Adrenal gland (tissue), 9 donors: ENCODE measurements at regions not wholly inside any gene's neighbourhood (a gene's known extent, or its start where the extent isn't known, plus 50 kb on each side); places are given as distances from the start of the nearest gene placed in this dataset.

Experiments
- DNase-seq, 7 donors: peaks; one replicate each; pipeline ENCODE4 v3.0.0-alpha.2; 2019 to 2020
- H3K27ac ChIP-seq, 5 donors: fragments of 200-600 bp; sonication (generic) in 4 of 5; 1 replicate in 3 of 5; 2 replicates in 2 of 5; pipeline versions ENCODE4 v1.5.1 to v1.8.0; 2016 to 2020; ENCODE audit warnings: mild to moderate bottlenecking in 1 of 5
- H3K27me3 ChIP-seq: fragments of 200-600 bp; 2 replicates; pipeline ENCODE4 v1.8.0; 2021
- H3K36me3 ChIP-seq, 2 donors: fragments of 200-600 bp; replicated peaks in 1 of 2; 1 replicate in 1 of 2; 2 replicates in 1 of 2; pipeline versions ENCODE4 v1.5.1 to v1.8.0; 2018 to 2022
- H3K4me1 ChIP-seq, 2 donors: fragments of 200-600 bp; replicated peaks in 1 of 2; 1 replicate in 1 of 2; 2 replicates in 1 of 2; pipeline versions ENCODE4 v1.5.1 to v1.8.0; 2018 to 2021
- H3K4me3 ChIP-seq, 4 donors: fragments of 200-600 bp; sonication (generic) in 3 of 4; one replicate each; pipeline ENCODE4 v1.5.1; 2016 to 2018
- H3K9me3 ChIP-seq, 3 donors: fragments of 200-600 bp; sonication (generic) in 1 of 3; replicated peaks in 1 of 3; 1 replicate in 2 of 3; 2 replicates in 1 of 3; pipeline versions ENCODE4 v1.5.1 to v1.8.0; 2016 to 2021
- CTCF ChIP-seq, 6 experiments: fragments of 450-650 bp in 4 of 6; fragments of 200-600 bp in 2 of 6; sonication (generic) in 1 of 6; IDR thresholded peaks; 1 replicate in 5 of 6; 2 replicates in 1 of 6; pipeline versions ENCODE4 v1.5.1 to v1.8.0; 2016 to 2021; ENCODE audit warnings: antibody characterized with exemption in 6 of 6, mild to moderate bottlenecking in 2 of 6, moderate library complexity in 1 of 6
- POLR2A ChIP-seq, 2 donors: fragments of 450-650 bp; IDR thresholded peaks; one replicate each; pipeline ENCODE4 v1.6.1; 2017; ENCODE audit warnings: antibody characterized with exemption in 2 of 2, mild to moderate bottlenecking in 2 of 2, moderate library complexity in 1 of 2
- WGBS, 4 donors: extraction: QIAGEN DNeasy Blood & Tissue Kit in 2 of 4; methylation state at CpG; one replicate each; pipeline versions ENCODE4 v1.1.5 to v1.1.7; 2013 to 2017; 5-methylcytosine and 5-hydroxymethylcytosine counted together
- intact Hi-C, 2 donors: fragments of 100-400 bp; cut with DNase I; formaldehyde crosslinking; loops; one replicate each; pipeline versions ENCODE4 v1.14.1 to v1.15.0; 2022 to 2023
- donor health status: healthy with polysubstance abuse.
- donor health status: Bipolar disorder and iron deficiency.
- donor health status: DM: yes; HTN: yes; CAD: no.
- donor health status: DM: no; HTN: no; CAD: no.
- donor health status: DM: no; HTN: no; CAD: no.

GRCh38 chr15:69912116-69912515, 185.6 kb downstream of the TLE3 start:
- intact Hi-C loops = no loop called here
- Histone ChIP-seq H3K4me1 (no peaks in the 10 kb centered on the region), H3K9me3 (no peaks in the 10 kb centered on the region), H3K4me3 (no peak overlapping the region), H3K27me3 (no peaks in the 10 kb centered on the region), H3K36me3 (no peaks in the 10 kb centered on the region), H3K27ac (no peak overlapping the region)
- 73 to 84% (median 79%) methylated on average over 3 of the region's 3 CpGs for WGBS, 4 donors
- TF ChIP-seq POLR2A (IDR thresholded peaks at IDR 0.05) = no peak
- no peak for TF ChIP-seq CTCF (IDR thresholded peaks at IDR 0.05)
- DNase-seq = no peak

GRCh38 chr15:69914040-69914439, 183.7 kb downstream of the TLE3 start:
- no peak for DNase-seq
- Histone ChIP-seq H3K36me3 (no peaks in the 10 kb centered on the region), H3K4me3 (no peak overlapping the region), H3K9me3 (no peaks in the 10 kb centered on the region), H3K27ac (no peak overlapping the region), H3K4me1 (no peaks in the 10 kb centered on the region), H3K27me3 (no peaks in the 10 kb centered on the region)
- TF ChIP-seq POLR2A (IDR thresholded peaks at IDR 0.05) (no peak), CTCF (IDR thresholded peaks at IDR 0.05) (no peak)
- 72 to 86% (median 78%) methylated on average over 9 of the region's 9 CpGs for WGBS, 4 donors
- intact Hi-C loops = no loop called here

- Histone ChIP-seq H3K27me3 (no peaks in the 10 kb centered on the region), H3K4me1 (no peaks in the 10 kb centered on the region), H3K36me3 (no peaks in the 10 kb centered on the region), H3K9me3 (no peaks in the 10 kb centered on the region), H3K27ac (no peak overlapping the region), H3K4me3 (no peak overlapping the region)
- 40 to 63% (median 56%) methylated on average over 2 of the region's 2 CpGs for WGBS, 4 donors
- TF ChIP-seq CTCF (IDR thresholded peaks at IDR 0.05) (no peak), POLR2A (IDR thresholded peaks at IDR 0.05) (no peak)
- peak in 1 of 7 donors; percentile 4 for DNase-seq
- intact Hi-C loops = no loop called here
These were observed 182.8 kb downstream of the TLE3 start for GRCh38 chr15:69914960-69915359.

GRCh38 chr15:69916169-69916785, 181.4 kb downstream of the TLE3 start:
- H3K4me1 ChIP-seq = no peaks in the 10 kb centered on the region
- no peaks in the 10 kb centered on the region for H3K36me3 ChIP-seq
- TF ChIP-seq CTCF (IDR thresholded peaks at IDR 0.05) = no peak
- no peak for TF ChIP-seq POLR2A (IDR thresholded peaks at IDR 0.05)
- no peak for DNase-seq
- intact Hi-C loops = no loop called here
- H3K27ac ChIP-seq = no peak overlapping the region
- H3K27me3 ChIP-seq = no peaks in the 10 kb centered on the region
- no peaks in the 10 kb centered on the region for H3K9me3 ChIP-seq
- no peak overlapping the region for H3K4me3 ChIP-seq
- 70 to 85% (median 81%) methylated on average over 4 to 6 of the region's 6 CpGs for WGBS, 4 donors
